Right lobe of liver (tissue), 4 donors: ENCODE measurements at regions not wholly inside any gene's neighbourhood (a gene's known extent, or its start where the extent isn't known, plus 50 kb on each side); places are given as distances from the start of the nearest gene placed in this dataset.

Source experiments
- CTCF ChIP-seq, 4 donors: fragments of 200-600 bp in 3 of 4; fragments of 450-650 bp in 1 of 4; IDR thresholded peaks; one replicate each; pipeline versions ENCODE4 v1.5.1 to v1.8.0; 2016 to 2022; ENCODE audit warnings: antibody characterized with exemption in 4 of 4, mild to moderate bottlenecking in 2 of 4
- POLR2A ChIP-seq: fragments of 450-650 bp; IDR thresholded peaks from one replicate; pipeline ENCODE4 v1.6.1; 2017; ENCODE audit warnings: antibody characterized with exemption, mild to moderate bottlenecking
- donor health status: DM: no; HTN: no; CAD: no.
- donor health status: DM: no; HTN: no; CAD: no.
- donor health status: DM: no; HTN: yes; CAD: no.

- TF ChIP-seq CTCF (IDR thresholded peaks at IDR 0.05) = no peak
- no peak for TF ChIP-seq POLR2A
These were observed 50.0 kb upstream of the RNU6ATAC start for GRCh38 chr9:134214386-134214765.
